Kidney epithelial cell (primary cell): ENCODE measurements at regions not wholly inside any gene's neighbourhood (a gene's known extent, or its start where the extent isn't known, plus 50 kb on each side); places are given as distances from the start of the nearest gene placed in this dataset.
"Not testable (repeated sequence)": the region's sequence is repeated elsewhere in the genome, so short reads cannot be mapped to it uniquely, and the experiment has no call there.

Experiments
- DNase-seq: peaks from one replicate; pipeline ENCODE4 v3.0.0-alpha.2; 2010; ENCODE audit warnings: low read depth
- H3K27me3 ChIP-seq: 2 replicates; pipeline ENCODE4 v1.6.0; 2011; ENCODE audit warnings: low read length; ENCODE audit not compliant: control insufficient read depth, insufficient read depth
- H3K36me3 ChIP-seq: 2 replicates; pipeline ENCODE4 v1.5.1; 2011; ENCODE audit warnings: low read length; ENCODE audit not compliant: control insufficient read depth, insufficient read depth
- H3K4me3 ChIP-seq: 2 replicates; pipeline ENCODE4 v1.5.1; 2011; ENCODE audit warnings: low read depth, mild to moderate bottlenecking, control low read depth, low read length
- CTCF ChIP-seq: IDR thresholded peaks from 2 replicates; pipeline ENCODE4 v1.5.1; 2011; ENCODE audit warnings: mild to moderate bottlenecking, moderate library complexity, low read length, control low read depth, inconsistent platforms; ENCODE audit not compliant: insufficient read depth, poor library complexity, severe bottlenecking

GRCh38 chr13:78065141-78065540 is 146.5 kb upstream of the EDNRB start:
- Histone ChIP-seq H3K36me3 (no peaks in the 10 kb centered on the region), H3K27me3 (no peaks in the 10 kb centered on the region), H3K4me3 (no peak overlapping the region)
- no peak for TF ChIP-seq CTCF
- no peak for DNase-seq

GRCh38 chr13:78061806-78062205 is 143.2 kb upstream of the EDNRB start:
- no peak overlapping the region for H3K4me3 ChIP-seq
- no peak for DNase-seq
- H3K27me3 ChIP-seq = no peaks in the 10 kb centered on the region
- no peaks in the 10 kb centered on the region for H3K36me3 ChIP-seq
- TF ChIP-seq CTCF = no peak

- DNase-seq = no peak
- Histone ChIP-seq H3K27me3 (no peaks in the 10 kb centered on the region), H3K36me3 (no peaks in the 10 kb centered on the region), H3K4me3 (no peak overlapping the region)
- no peak for TF ChIP-seq CTCF
These were observed 142.3 kb upstream of the EDNRB start for GRCh38 chr13:78060966-78061365.

- not testable (repeated sequence) for H3K27me3 ChIP-seq, H3K4me3 ChIP-seq, H3K36me3 ChIP-seq, DNase-seq
These were observed 138.2 kb upstream of the EDNRB start for GRCh38 chr13:78056865-78057264.

- H3K4me3 ChIP-seq = no peak overlapping the region
- H3K27me3 ChIP-seq = no peaks in the 10 kb centered on the region
- TF ChIP-seq CTCF = no peak
- H3K36me3 ChIP-seq = no peaks in the 10 kb centered on the region
- DNase-seq = no peak
These were observed 135.5 kb upstream of the EDNRB start for GRCh38 chr13:78054157-78054556.

GRCh38 chr13:78047151-78047550 is 128.5 kb upstream of the EDNRB start:
- H3K4me3 ChIP-seq = no peak overlapping the region
- no peaks in the 10 kb centered on the region for H3K36me3 ChIP-seq
- no peak for DNase-seq
- no peaks in the 10 kb centered on the region for H3K27me3 ChIP-seq
- TF ChIP-seq CTCF = no peak

- TF ChIP-seq CTCF = no peak
- Histone ChIP-seq H3K36me3 (no peaks in the 10 kb centered on the region), H3K27me3 (no peaks in the 10 kb centered on the region), H3K4me3 (no peak overlapping the region)
- no peak for DNase-seq
These were observed 127.7 kb upstream of the EDNRB start for GRCh38 chr13:78046331-78046730.
